H1 (cell line): ENCODE measurements at regions not wholly inside any gene's neighbourhood (a gene's known extent, or its start where the extent isn't known, plus 50 kb on each side); places are given as distances from the start of the nearest gene placed in this dataset.

Source experiments
- CTCF ChIA-PET: fragments of 300-600 bp; sonication (Branson Sonifier 250); formaldehyde crosslinking; loops from one replicate; lab custom pipeline; 2021; ENCODE audit not compliant: partially characterized antibody; lab: Charles Lee
- POLR2A ChIA-PET: fragments of 300-600 bp; sonication (Branson Sonifier 250); formaldehyde crosslinking; loops from one replicate; lab custom pipeline; 2021; ENCODE audit warnings: inconsistent platforms; ENCODE audit not compliant: partially characterized antibody; lab: Charles Lee
- DNase-seq, 2 experiments: peaks; one replicate each; pipeline versions ENCODE4 v3.0.0 to v3.0.0-alpha.2; 2010 to 2022; ENCODE audit warnings: low spot score in 2 of 2, low read depth in 1 of 2, mixed read lengths in 1 of 2
- FAIRE-seq: peaks from 2 replicates; lab custom pipeline; 2011; peaks lifted over from hg19 to GRCh38; lab: Jason Lieb, UNC
- H2AFZ ChIP-seq: 2 replicates; pipeline ENCODE4 v1.8.1; 2012; ENCODE audit warnings: low read length, inconsistent platforms
- H2AK5ac ChIP-seq: 2 replicates; pipeline ENCODE4 v1.6.1; 2013; ENCODE audit warnings: low read depth, low read length
- H2BK120ac ChIP-seq: replicated peaks from 2 replicates; pipeline ENCODE3; 2013; ENCODE audit warnings: low read depth, low read length, inconsistent platforms
- H2BK12ac ChIP-seq: 2 replicates; pipeline ENCODE4 v1.6.1; 2013; ENCODE audit warnings: low read depth, low read length
- H2BK15ac ChIP-seq: 2 replicates; pipeline ENCODE4 v1.6.1; 2013; ENCODE audit warnings: low read length
- H2BK20ac ChIP-seq: 2 replicates; pipeline ENCODE4 v1.6.1; 2013; ENCODE audit warnings: low read length
- H2BK5ac ChIP-seq: 2 replicates; pipeline ENCODE4 v1.6.1; 2013; ENCODE audit warnings: low read depth, low read length
- H3K14ac ChIP-seq: 2 replicates; pipeline ENCODE4 v1.6.1; 2013; ENCODE audit warnings: inconsistent platforms; ENCODE audit not compliant: insufficient read length
- H3K18ac ChIP-seq: 2 replicates; pipeline ENCODE4 v1.6.1; 2013; ENCODE audit warnings: low read length; ENCODE audit errors: extremely low read depth
- H3K23ac ChIP-seq: 2 replicates; pipeline ENCODE4 v1.6.1; 2013; ENCODE audit warnings: inconsistent platforms; ENCODE audit not compliant: insufficient read length
- H3K23me2 ChIP-seq: 2 replicates; pipeline ENCODE4 v1.6.1; 2013; ENCODE audit warnings: low read depth, low read length
- H3K27ac ChIP-seq: 2 replicates; pipeline ENCODE4 v1.6.1; 2011; ENCODE audit warnings: low read depth, low read length, inconsistent platforms
- H3K27me3 ChIP-seq, 4 experiments: replicated peaks in 1 of 4; 1 replicate in 1 of 4; 2 replicates in 3 of 4; pipeline versions ENCODE4 v1.6.1 to v1.8.1; 2011 to 2013; ENCODE audit warnings: low read length in 3 of 4, mild to moderate bottlenecking in 3 of 4, inconsistent platforms in 2 of 4, mixed read lengths in 2 of 4, moderate library complexity in 1 of 4; ENCODE audit not compliant: control insufficient read depth in 3 of 4, insufficient read depth in 3 of 4; ENCODE audit errors: extremely low read depth in 1 of 4
- H3K36me3 ChIP-seq, 4 experiments: 2 replicates each; pipeline versions ENCODE4 v1.6.1 to v1.8.1; 2011 to 2013; ENCODE audit warnings: mild to moderate bottlenecking in 4 of 4, low read length in 3 of 4, moderate library complexity in 2 of 4, control low read depth in 1 of 4, inconsistent platforms in 1 of 4; ENCODE audit not compliant: insufficient read depth in 4 of 4, control insufficient read depth in 2 of 4
- H3K4ac ChIP-seq: replicated peaks from 2 replicates; pipeline ENCODE3; 2013; ENCODE audit warnings: low read length, low read depth, mixed read lengths, inconsistent platforms; ENCODE audit not compliant: insufficient read length
- H3K4me1 ChIP-seq, 4 experiments: replicated peaks in 1 of 4; 1 replicate in 1 of 4; 2 replicates in 3 of 4; pipeline versions ENCODE4 v1.6.1 to v1.8.1; 2011 to 2013; ENCODE audit warnings: low read length in 3 of 4, inconsistent platforms in 2 of 4, mixed read lengths in 1 of 4; ENCODE audit not compliant: insufficient read depth in 4 of 4, control insufficient read depth in 3 of 4
- H3K4me2 ChIP-seq, 2 experiments: 2 replicates each; pipeline versions ENCODE4 v1.6.1 to v1.8.1; 2011 to 2013; ENCODE audit warnings: low read depth in 2 of 2, low read length in 2 of 2, control low read depth in 1 of 2, inconsistent platforms in 1 of 2, mild to moderate bottlenecking in 1 of 2; ENCODE audit not compliant: insufficient read depth in 1 of 2
- H3K4me3 ChIP-seq, 4 experiments: fragments of 200-600, 300-600 bp in 1 of 4; sonication (generic), shearing (Covaris generic), sonication (Bioruptor Twin) in 1 of 4; 2 replicates each; pipeline versions ENCODE4 v1.5.1 to v1.8.1; 2011 to 2016; ENCODE audit warnings: low read length in 4 of 4, low read depth in 3 of 4, control low read depth in 2 of 4, inconsistent platforms in 2 of 4, mild to moderate bottlenecking in 2 of 4, mixed read lengths in 1 of 4, moderate library complexity in 1 of 4; ENCODE audit not compliant: insufficient read depth in 2 of 4; ENCODE audit errors: extremely low read depth in 1 of 4
- H3K56ac ChIP-seq: replicated peaks from 2 replicates; pipeline ENCODE3; 2013; ENCODE audit warnings: low read depth, mild to moderate bottlenecking, mixed read lengths, low read length, inconsistent platforms; ENCODE audit not compliant: insufficient read length
- H3K79me1 ChIP-seq: 2 replicates; pipeline ENCODE4 v1.6.1; 2013; ENCODE audit warnings: low read depth, low read length, control low read depth
- H3K79me2 ChIP-seq, 2 experiments: 2 replicates each; pipeline versions ENCODE4 v1.6.1 to v1.8.1; 2012 to 2013; ENCODE audit warnings: low read length in 2 of 2, mild to moderate bottlenecking in 2 of 2, inconsistent platforms in 1 of 2; ENCODE audit not compliant: insufficient read depth in 2 of 2, control insufficient read depth in 1 of 2
- H3K9ac ChIP-seq, 4 experiments: replicated peaks in 1 of 4; 1 replicate in 1 of 4; 2 replicates in 3 of 4; pipeline versions ENCODE4 v1.6.1 to v1.8.1; 2011 to 2013; ENCODE audit warnings: low read depth in 3 of 4, low read length in 3 of 4, control low read depth in 2 of 4, mild to moderate bottlenecking in 2 of 4, moderate library complexity in 2 of 4, inconsistent platforms in 1 of 4; ENCODE audit errors: extremely low read depth in 1 of 4
- H3K9me3 ChIP-seq, 2 experiments: 2 replicates each; pipeline versions ENCODE4 v1.6.1 to v1.8.1; 2012 to 2013; ENCODE audit warnings: mild to moderate bottlenecking in 2 of 2, moderate library complexity in 2 of 2, control low read depth in 1 of 2, inconsistent platforms in 1 of 2, low read depth in 1 of 2, low read length in 1 of 2, mixed read lengths in 1 of 2; ENCODE audit not compliant: insufficient read depth in 2 of 2
- H4K20me1 ChIP-seq, 2 experiments: replicated peaks in 1 of 2; 2 replicates each; pipeline versions ENCODE3 to v1.8.1; 2011 to 2013; ENCODE audit warnings: inconsistent platforms in 2 of 2, low read length in 2 of 2, mild to moderate bottlenecking in 1 of 2; ENCODE audit not compliant: insufficient read depth in 2 of 2, control insufficient read depth in 1 of 2
- H4K5ac ChIP-seq: 2 replicates; pipeline ENCODE4 v1.6.1; 2013; ENCODE audit warnings: low read length, low read depth, mixed read lengths, inconsistent platforms; ENCODE audit not compliant: insufficient read length
- H4K8ac ChIP-seq: 2 replicates; pipeline ENCODE4 v1.8.0; 2013; ENCODE audit warnings: mild to moderate bottlenecking, moderate library complexity, low read length, inconsistent platforms; ENCODE audit not compliant: insufficient read depth; ENCODE audit errors: extremely low read depth
- H4K91ac ChIP-seq: replicated peaks from 2 replicates; pipeline ENCODE3; 2013; ENCODE audit warnings: low read length, mixed read lengths, inconsistent platforms; ENCODE audit not compliant: insufficient read length
- CTCF ChIP-seq, 3 experiments: IDR thresholded peaks; 1 replicate in 2 of 3; 2 replicates in 1 of 3; pipeline versions ENCODE4 v1.5.1 to v1.6.1; 2011; ENCODE audit warnings: low read length in 3 of 3, mild to moderate bottlenecking in 3 of 3, inconsistent platforms in 2 of 3, low read depth in 1 of 3, moderate library complexity in 1 of 3; ENCODE audit not compliant: insufficient read depth in 1 of 3; ENCODE audit errors: control extremely low read depth in 1 of 3
- HDAC2 ChIP-seq, 2 experiments: fragments of 300-600 bp in 1 of 2; sonication (generic) in 1 of 2; IDR thresholded peaks; 2 replicates each; pipeline ENCODE4 v1.6.1; 2011 to 2012; ENCODE audit warnings: low read depth in 2 of 2, low read length in 2 of 2, mild to moderate bottlenecking in 2 of 2, moderate library complexity in 2 of 2, borderline replicate concordance in 1 of 2, inconsistent platforms in 1 of 2
- MAX ChIP-seq: IDR thresholded peaks from 2 replicates; pipeline ENCODE4 v1.6.1; 2012; ENCODE audit warnings: inconsistent platforms
- POLR2A ChIP-seq, 2 experiments: IDR thresholded peaks; 1 replicate in 1 of 2; 2 replicates in 1 of 2; pipeline ENCODE4 v1.6.1; 2011; ENCODE audit warnings: low read depth in 2 of 2, low read length in 2 of 2, mild to moderate bottlenecking in 2 of 2; ENCODE audit errors: control extremely low read depth in 1 of 2
- WGBS, 2 experiments: shearing (Covaris generic) in 1 of 2; methylation state at CpG; one replicate each; pipeline versions ENCODE4 v1.1.6 to v1.1.7; 2013 to 2015; ENCODE audit warnings: low lambda C conversion rate in 2 of 2, mixed read lengths in 2 of 2, inconsistent platforms in 1 of 2, low coverage in 1 of 2, missing lambda C conversion rate in 1 of 2; ENCODE audit not compliant: insufficient replicate concordance in 2 of 2, insufficient coverage in 1 of 2, insufficient read length in 1 of 2; ENCODE audit errors: extremely low coverage in 1 of 2, missing lambda C conversion rate in 1 of 2; 5-methylcytosine and 5-hydroxymethylcytosine counted together

GRCh38 chr9:108142504-108143201, 653.1 kb upstream of the KLF4 start:
- Histone ChIP-seq H3K9ac (no peak overlapping the region), H3K79me2 (no peaks in the 10 kb centered on the region), H3K4me2 (no peak overlapping the region; a peak in 1 of 4 replicates), H4K91ac (no peak overlapping the region), H4K8ac (no peak overlapping the region), H2BK5ac (no peak overlapping the region), H3K56ac (no peak overlapping the region), H4K5ac (no peak overlapping the region), H3K79me1 (no peaks in the 10 kb centered on the region)
- CTCF ChIA-PET, result interaction anchor here (0.6 to 1.4 kb wide), 5 partner anchors 10 to 801 kb away, joined by 3 to 4 read pairs (median 4); no protein-coding TSS in a partner anchor
- no peak for TF ChIP-seq POLR2A (IDR thresholded peaks at IDR 0.05; ENCODE audit: control extremely low read depth in 1 of 2, low read depth in 2 of 2, low read length in 2 of 2)
- no peak for TF ChIP-seq HDAC2 (IDR thresholded peaks at IDR 0.05; ENCODE audit: borderline replicate concordance in 1 of 2, low read depth in 2 of 2, low read length in 2 of 2)
- peak in 1 of 3 experiments; percentile 26; a peak in 1 of 4 replicates for TF ChIP-seq CTCF (IDR thresholded peaks at IDR 0.05; ENCODE audit: control extremely low read depth in 1 of 3, insufficient read depth in 1 of 3, low read depth in 1 of 3, low read length in 3 of 3)
- TF ChIP-seq MAX, result 0 out of 2 replicates have a peak, but pooled peaks have one; percentile 6
- TF ChIP-seq, all 59 proteins: peak for 2
- Histone ChIP-seq H3K4me3 (no peak overlapping the region), H2BK20ac (no peak overlapping the region), H3K23me2 (no peaks in the 10 kb centered on the region), H2BK15ac (no peak overlapping the region), H3K4ac (no peak overlapping the region), H3K14ac (no peak overlapping the region), H4K20me1 (no peaks in the 10 kb centered on the region), H3K36me3 (no peaks in the 10 kb centered on the region), H2AK5ac (no peak overlapping the region), H3K18ac (no peak overlapping the region), H3K27me3 (no peaks in the 10 kb centered on the region), H2BK12ac (no peak overlapping the region), H3K23ac (no peak overlapping the region), H3K27ac (no peak overlapping the region), H3K9me3 (0 out of 4 replicates have a peak, but pooled peaks cover 0 to 4% of the 10 kb centered on the region in 2 experiments), H3K4me1 (peaks cover 0 to 3% (median 0%) of the 10 kb centered on the region in 4 experiments; a peak in 1 of 7 replicates), H2BK120ac (no peak overlapping the region), H2AFZ (peak overlapping the region; percentile 89)
- DNase-seq (peak in 1 of 2 experiments; percentile 45), FAIRE-seq (no peak)
- WGBS, 2 experiments, result 76% methylated on average over 10 of the region's 10 CpGs; no CpG with 5 or more reads in 1 of the 2 experiments
- POLR2A ChIA-PET, result interaction anchor here (0.6 kb wide), 1 partner anchor 701 kb away, joined by 3 read pairs; no protein-coding TSS in a partner anchor
